ENCODE measurements at regions not wholly inside any gene's neighbourhood (a gene's known extent, or its start where the extent isn't known, plus 50 kb on each side); places are given as distances from the start of the nearest gene placed in this dataset.

DNA sequence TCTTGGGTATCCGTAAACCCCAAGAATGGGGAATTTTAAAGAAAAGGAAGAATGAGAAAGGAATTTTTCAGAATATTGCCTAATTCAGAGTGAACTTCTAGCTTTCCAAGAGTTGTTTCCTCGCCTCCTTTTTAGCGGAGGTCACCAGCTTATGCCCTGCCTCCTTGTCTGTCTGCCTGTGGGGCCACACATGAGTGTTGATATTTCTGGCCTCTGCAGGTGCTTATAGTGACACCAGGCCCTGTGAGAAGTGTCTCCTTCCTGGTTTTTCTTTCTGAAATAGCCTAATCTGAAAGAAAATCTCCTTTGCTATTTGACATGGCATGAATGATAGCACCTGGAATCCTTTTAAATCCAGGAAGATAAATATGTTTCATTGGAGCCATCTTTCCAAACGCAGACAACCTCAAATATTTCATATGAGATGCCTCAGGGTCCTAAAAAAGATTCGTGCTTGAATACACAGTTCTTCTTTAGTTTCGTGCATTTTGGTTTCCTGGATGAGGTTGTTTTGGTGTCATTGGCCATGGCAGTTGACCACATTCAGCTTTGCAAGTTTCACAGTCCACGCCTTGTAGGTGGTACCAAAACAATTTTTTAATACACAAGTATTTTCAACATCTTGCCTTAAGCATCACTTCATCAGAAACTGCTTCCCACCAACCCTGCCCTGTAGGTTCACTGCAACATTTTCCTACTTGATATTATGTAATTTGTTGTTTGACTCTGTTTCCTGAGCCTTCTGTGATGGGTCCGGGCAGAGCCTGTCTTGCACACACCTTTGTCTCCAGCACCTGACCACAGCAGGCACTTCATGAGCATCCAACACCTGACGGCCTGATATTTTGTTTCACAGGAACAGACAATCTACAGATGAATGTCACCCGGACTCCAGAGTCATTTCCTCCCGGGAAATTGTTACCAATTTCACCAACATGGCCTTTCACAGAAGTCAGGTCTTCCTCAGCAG lies 159.4 kb downstream of the C11orf91 start:
- Histone ChIP-seq H3K27ac (ENCODE audit: insufficient read depth, low read depth, low read length) (no peak overlapping the region), H3K9me3 (replicated peaks; ENCODE audit: control insufficient read depth, insufficient read depth, low read length) (no peaks in the 10 kb centered on the region), H2AFZ (ENCODE audit: low read depth, low read length) (no peak overlapping the region), H4K20me1 (replicated peaks; ENCODE audit: control insufficient read depth, extremely low read depth, insufficient read depth, low read length) (no peaks in the 10 kb centered on the region), H3K9ac (replicated peaks; ENCODE audit: extremely low read depth, insufficient read depth, low read length) (no peak overlapping the region), H3K79me2 (ENCODE audit: control insufficient read depth, insufficient read depth, low read length) (no peaks in the 10 kb centered on the region), H3K4me3 (replicated peaks in 1 of 3; ENCODE audit: insufficient read depth in 1 of 3, low read depth in 1 of 3, low read length in 3 of 3) (no peak overlapping the region), H3K4me1 (ENCODE audit: control insufficient read depth, extremely low read depth, insufficient read depth, low read length) (no peaks in the 10 kb centered on the region), H3K36me3 (ENCODE audit: control insufficient read depth in 2 of 2, extremely low read depth in 1 of 2, insufficient read depth in 2 of 2, low read length in 2 of 2) (peaks cover 0 to 2% of the 10 kb centered on the region in 2 experiments), H3K4me2 (ENCODE audit: insufficient read depth, low read length) (no peak overlapping the region), H3K27me3 (ENCODE audit: control insufficient read depth in 2 of 2, insufficient read depth in 2 of 2, low read length in 2 of 2) (no peaks in the 10 kb centered on the region), H3K9me1 (replicated peaks; ENCODE audit: control insufficient read depth, extremely low read depth, insufficient read depth, low read length) (no peaks in the 10 kb centered on the region)
- no TSS peak for BruUV-seq (replicated peaks)
- intact Hi-C loops (cut with micrococcal nuclease), result loop anchor here (5.0 kb wide), 1 partner anchor 164 kb away; the partner anchor contains the start of gene KIAA1549L
- CTCF ChIA-PET, result interaction anchor here (1.0 to 6.8 kb wide), 3 partner anchors 146 to 201 kb away, joined by 6 to 91 read pairs (median 40); no protein-coding TSS in a partner anchor
- TF ChIP-seq MYC (IDR thresholded peaks at IDR 0.05; ENCODE audit: low read depth, low read length) (no peak), JUN (IDR thresholded peaks at IDR 0.05; ENCODE audit: borderline replicate concordance, insufficient read depth, insufficient read length, low read depth) (no peak), POLR2AphosphoS5 (IDR thresholded peaks at IDR 0.05; ENCODE audit: insufficient read depth, low read depth, low read length) (no peak), EZH2 (IDR thresholded peaks at IDR 0.05; ENCODE audit: borderline replicate concordance, low read depth, low read length, severe bottlenecking) (no peak), POLR2A (IDR thresholded peaks at IDR 0.05; ENCODE audit: low read depth, low read length) (no peak), FOS (IDR thresholded peaks at IDR 0.05; ENCODE audit: borderline replicate concordance, insufficient read depth, low read length) (no peak), GATA2 (IDR thresholded peaks at IDR 0.05; ENCODE audit: insufficient read depth, insufficient read length, low read depth, low read length) (no peak)
- TF ChIP-seq, protein P1, sequence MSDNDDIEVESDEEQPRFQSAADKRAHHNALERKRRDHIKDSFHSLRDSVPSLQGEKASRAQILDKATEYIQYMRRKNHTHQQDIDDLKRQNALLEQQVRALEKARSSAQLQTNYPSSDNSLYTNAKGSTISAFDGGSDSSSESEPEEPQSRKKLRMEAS (IDR thresholded peaks at IDR 0.05; ENCODE audit: insufficient read depth, insufficient read length), result no peak
- TF ChIP-seq, protein P2, sequence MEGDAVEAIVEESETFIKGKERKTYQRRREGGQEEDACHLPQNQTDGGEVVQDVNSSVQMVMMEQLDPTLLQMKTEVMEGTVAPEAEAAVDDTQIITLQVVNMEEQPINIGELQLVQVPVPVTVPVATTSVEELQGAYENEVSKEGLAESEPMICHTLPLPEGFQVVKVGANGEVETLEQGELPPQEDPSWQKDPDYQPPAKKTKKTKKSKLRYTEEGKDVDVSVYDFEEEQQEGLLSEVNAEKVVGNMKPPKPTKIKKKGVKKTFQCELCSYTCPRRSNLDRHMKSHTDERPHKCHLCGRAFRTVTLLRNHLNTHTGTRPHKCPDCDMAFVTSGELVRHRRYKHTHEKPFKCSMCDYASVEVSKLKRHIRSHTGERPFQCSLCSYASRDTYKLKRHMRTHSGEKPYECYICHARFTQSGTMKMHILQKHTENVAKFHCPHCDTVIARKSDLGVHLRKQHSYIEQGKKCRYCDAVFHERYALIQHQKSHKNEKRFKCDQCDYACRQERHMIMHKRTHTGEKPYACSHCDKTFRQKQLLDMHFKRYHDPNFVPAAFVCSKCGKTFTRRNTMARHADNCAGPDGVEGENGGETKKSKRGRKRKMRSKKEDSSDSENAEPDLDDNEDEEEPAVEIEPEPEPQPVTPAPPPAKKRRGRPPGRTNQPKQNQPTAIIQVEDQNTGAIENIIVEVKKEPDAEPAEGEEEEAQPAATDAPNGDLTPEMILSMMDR (IDR thresholded peaks at IDR 0.05; ENCODE audit: extremely low read depth in 1 of 2, insufficient read depth in 1 of 2, low read depth in 1 of 2, low read length in 2 of 2), result no peak
- DNase-seq (ENCODE audit: low read depth, low spot score) (no peak), FAIRE-seq (no peak)
- POLR2A ChIA-PET, result no interaction called here
- dilution Hi-C loops (cut with MboI; ENCODE audit: extremely low pct_ligation_motif_present, low sequenced_read_pairs), result no loop called here
